Endodermal cell (in vitro differentiated cells): ENCODE measurements at regions not wholly inside any gene's neighbourhood (a gene's known extent, or its start where the extent isn't known, plus 50 kb on each side); places are given as distances from the start of the nearest gene placed in this dataset.
"Not testable (repeated sequence)": the region's sequence is repeated elsewhere in the genome, so short reads cannot be mapped to it uniquely, and the experiment has no call there.

Experiments used
- DNase-seq: peaks from one replicate; pipeline ENCODE4 v3.0.0-alpha.2; 2017
- H3K27ac ChIP-seq: 2 replicates; pipeline ENCODE4 v1.5.1; 2013; ENCODE audit warnings: mild to moderate bottlenecking, low read depth, low read length, moderate library complexity
- H3K27me3 ChIP-seq: 2 replicates; pipeline ENCODE4 v1.6.1; 2013; ENCODE audit warnings: mild to moderate bottlenecking, low read length, moderate library complexity; ENCODE audit not compliant: insufficient read depth, control insufficient read depth, poor library complexity, severe bottlenecking
- H3K36me3 ChIP-seq: 2 replicates; pipeline ENCODE4 v1.7.0; 2013; ENCODE audit warnings: mild to moderate bottlenecking, low read length, moderate library complexity; ENCODE audit not compliant: control insufficient read depth, insufficient read depth
- H3K4me1 ChIP-seq: one replicate; pipeline ENCODE4 v1.7.0; 2013; ENCODE audit warnings: low read length; ENCODE audit not compliant: control insufficient read depth, insufficient read depth
- H3K4me3 ChIP-seq: 2 replicates; pipeline ENCODE4 v1.5.1; 2013; ENCODE audit warnings: mild to moderate bottlenecking, low read length, moderate library complexity
- H3K9ac ChIP-seq: 2 replicates; pipeline ENCODE4 v1.6.1; 2013; ENCODE audit warnings: mild to moderate bottlenecking, low read length, moderate library complexity; ENCODE audit not compliant: poor library complexity, severe bottlenecking; ENCODE audit errors: extremely low read depth
- H3K9me3 ChIP-seq: 2 replicates; pipeline ENCODE4 v1.6.1; 2013; ENCODE audit warnings: mild to moderate bottlenecking, low read length, moderate library complexity; ENCODE audit not compliant: control insufficient read depth
- H3K27ac Mint-ChIP-seq: 2 replicates; pipeline ENCODE4 v1.8.0; 2020; ENCODE audit warnings: mixed read lengths
- H3K27me3 Mint-ChIP-seq: 2 replicates; pipeline ENCODE4 v1.8.0; 2021; ENCODE audit warnings: mild to moderate bottlenecking, mixed read lengths; ENCODE audit not compliant: insufficient read depth
- H3K36me3 Mint-ChIP-seq: 2 replicates; pipeline ENCODE4 v1.8.0; 2020; ENCODE audit warnings: low read depth, mixed read lengths
- H3K4me1 Mint-ChIP-seq: 2 replicates; pipeline ENCODE4 v1.8.0; 2020; ENCODE audit warnings: mixed read lengths
- H3K4me3 Mint-ChIP-seq: 2 replicates; pipeline ENCODE4 v1.8.0; 2020; ENCODE audit warnings: mild to moderate bottlenecking, moderate library complexity, mixed read lengths
- H3K9me3 Mint-ChIP-seq: 2 replicates; pipeline ENCODE4 v1.8.0; 2020; ENCODE audit warnings: mild to moderate bottlenecking, mixed read lengths
- CTCF ChIP-seq: fragments of 200-600 bp; sonication (generic); conservative IDR thresholded peaks from 2 replicates; pipeline ENCODE4 v1.5.0; 2021; ENCODE audit warnings: antibody characterized with exemption, mild to moderate bottlenecking
- WGBS, 2 experiments: methylation state at CpG; one replicate each; pipeline versions ENCODE4 v1.1.5 to v1.1.7; 2013; ENCODE audit warnings: missing lambda C conversion rate in 2 of 2, mixed read lengths in 1 of 2; ENCODE audit not compliant: insufficient coverage in 1 of 2, insufficient read length in 1 of 2; 5-methylcytosine and 5-hydroxymethylcytosine counted together

GRCh38 chr1:101484689-101485338 lies 248.0 kb downstream of the S1PR1 start:
- H3K9me3 ChIP-seq: peaks cover 11% of the 10 kb centered on the region
- H3K4me3 ChIP-seq: peak overlapping the region; percentile 28
- peaks cover 11% of the 10 kb centered on the region for H3K27me3 Mint-ChIP-seq
- H3K9ac ChIP-seq: no peak overlapping the region
- no peak overlapping the region for H3K27ac ChIP-seq
- H3K4me1 Mint-ChIP-seq: peaks cover 46% of the 10 kb centered on the region
- TF ChIP-seq CTCF: no peak
- no peak overlapping the region for H3K27ac Mint-ChIP-seq
- H3K4me1 ChIP-seq: peaks cover 14% of the 10 kb centered on the region
- 67% methylated on average over 2 of the region's 2 CpGs; no CpG with 5 or more reads in 1 of the 2 experiments for WGBS, 2 experiments
- no peak for DNase-seq
- H3K9me3 Mint-ChIP-seq: peaks cover 7% of the 10 kb centered on the region
- H3K4me3 Mint-ChIP-seq: no peak overlapping the region
- peaks cover 4% of the 10 kb centered on the region for H3K27me3 ChIP-seq
- H3K36me3 Mint-ChIP-seq: no peaks in the 10 kb centered on the region
- no peaks in the 10 kb centered on the region for H3K36me3 ChIP-seq

GRCh38 chr1:101485712-101486111 lies 248.9 kb downstream of the S1PR1 start:
- Histone ChIP-seq H3K4me1 (peaks cover 14% of the 10 kb centered on the region), H3K9ac (no peak overlapping the region), H3K27me3 (peaks cover 4% of the 10 kb centered on the region), H3K27ac (no peak overlapping the region), H3K9me3 (peaks cover 15% of the 10 kb centered on the region), H3K4me3 (peak overlapping the region; percentile 1), H3K36me3 (no peaks in the 10 kb centered on the region)
- H3K4me1 Mint-ChIP-seq: peaks cover 37% of the 10 kb centered on the region
- no peak overlapping the region for H3K27ac Mint-ChIP-seq
- no peaks in the 10 kb centered on the region for H3K36me3 Mint-ChIP-seq
- TF ChIP-seq CTCF: no peak
- 53 to 67% methylated on average over 1 of the region's 1 CpG for WGBS, 2 experiments
- no peak overlapping the region for H3K4me3 Mint-ChIP-seq
- DNase-seq: no peak
- peaks cover 13% of the 10 kb centered on the region for H3K9me3 Mint-ChIP-seq
- H3K27me3 Mint-ChIP-seq: peaks cover 7% of the 10 kb centered on the region

GRCh38 chr1:101492144-101492543 lies 255.3 kb downstream of the S1PR1 start:
- H3K36me3 ChIP-seq, H3K27ac Mint-ChIP-seq, H3K36me3 Mint-ChIP-seq, H3K4me3 Mint-ChIP-seq, H3K4me3 ChIP-seq, H3K27me3 Mint-ChIP-seq, H3K4me1 ChIP-seq, H3K4me1 Mint-ChIP-seq, H3K27me3 ChIP-seq, H3K9ac ChIP-seq, DNase-seq, H3K27ac ChIP-seq: not testable (repeated sequence)
- H3K9me3 ChIP-seq: peaks cover 15% of the 10 kb centered on the region
- peaks cover 16% of the 10 kb centered on the region for H3K9me3 Mint-ChIP-seq
- 85% methylated on average over 1 of the region's 1 CpG; no CpG with 5 or more reads in 1 of the 2 experiments for WGBS, 2 experiments

GRCh38 chr1:101493920-101494319 lies 257.1 kb downstream of the S1PR1 start:
- not testable (repeated sequence) for H3K4me3 Mint-ChIP-seq, H3K4me1 ChIP-seq, H3K27me3 Mint-ChIP-seq, H3K36me3 ChIP-seq, H3K4me3 ChIP-seq, H3K27me3 ChIP-seq, H3K36me3 Mint-ChIP-seq, H3K4me1 Mint-ChIP-seq, H3K27ac ChIP-seq, H3K9ac ChIP-seq, DNase-seq, H3K27ac Mint-ChIP-seq
- peaks cover 13% of the 10 kb centered on the region for H3K9me3 ChIP-seq
- H3K9me3 Mint-ChIP-seq: peaks cover 17% of the 10 kb centered on the region
- 88% methylated on average over 2 of the region's 3 CpGs; no CpG with 5 or more reads in 1 of the 2 experiments for WGBS, 2 experiments
